ENCODE measurements at regions not wholly inside any gene's neighbourhood (a gene's known extent, or its start where the extent isn't known, plus 50 kb on each side); places are given as distances from the start of the nearest gene placed in this dataset.
A peak's percentile ranks its signal among the peaks of the same experiment; 100 is the strongest.

DNA sequence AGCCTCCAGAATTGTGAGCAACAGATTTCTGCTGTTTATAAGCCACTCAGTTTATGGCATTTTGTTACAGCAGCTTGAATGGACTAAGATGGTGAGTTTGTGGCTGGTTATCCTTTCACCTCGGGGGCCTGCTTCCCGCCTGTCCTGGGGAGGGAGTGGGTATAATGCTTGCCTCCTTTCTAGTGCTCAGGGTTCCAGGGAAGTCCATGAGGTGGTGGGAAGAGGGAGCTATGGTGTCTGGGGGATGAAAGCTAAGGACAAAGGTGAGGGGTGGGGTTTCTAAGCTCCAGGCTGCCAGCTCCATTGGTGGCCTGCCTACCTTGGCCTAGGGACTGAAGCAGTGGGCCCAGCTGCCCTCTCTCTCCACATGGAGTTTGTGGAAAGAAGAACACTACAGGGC, 50.2 kb upstream of the SDK2 start:
- no peak for DNase-seq

GRCh38 chr17:73695035-73695738, 50.9 kb upstream of the SDK2 start:
- no peak for DNase-seq

DNA sequence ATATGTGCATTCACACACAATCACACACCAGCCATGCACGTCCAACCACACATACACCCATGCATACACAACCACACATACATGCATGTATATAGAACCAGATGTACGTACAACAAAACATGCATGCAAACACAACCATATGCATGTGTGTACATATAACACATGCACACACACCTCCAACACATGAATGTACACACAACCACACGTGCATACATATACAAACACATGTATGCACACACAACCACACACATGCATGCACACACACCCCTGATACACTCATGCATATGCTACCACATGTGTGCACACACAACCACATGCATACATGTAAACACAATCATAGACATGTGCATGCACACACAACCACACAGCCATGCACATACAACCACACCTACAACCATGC, 52.0 kb upstream of the SDK2 start:
- DNase-seq: no peak

DNA sequence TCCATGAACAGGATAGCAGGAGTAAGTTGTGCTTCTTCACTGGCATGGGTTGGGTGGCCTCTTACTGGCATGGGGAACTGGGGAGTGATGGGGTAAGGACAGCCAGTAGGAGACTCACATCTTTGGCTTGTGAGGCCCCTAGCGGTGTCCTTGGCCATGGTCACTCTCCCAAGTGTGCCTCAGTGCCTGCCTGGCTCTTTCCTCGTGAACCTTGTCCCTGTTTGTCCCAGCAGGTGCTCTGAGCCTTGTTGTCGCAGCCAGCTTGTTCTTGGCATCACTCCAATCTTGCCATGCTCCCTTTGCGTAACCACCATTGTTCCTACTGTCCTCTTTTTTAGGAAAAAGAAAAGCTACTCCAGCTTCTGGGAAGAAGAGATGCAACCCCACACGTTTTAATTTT, 53.6 kb upstream of the SDK2 start:
- DNase-seq: peak; percentile 59

- DNase-seq: no peak
Observed at GRCh38 chr17:73698966-73699365, 54.7 kb upstream of the SDK2 start.

DNA sequence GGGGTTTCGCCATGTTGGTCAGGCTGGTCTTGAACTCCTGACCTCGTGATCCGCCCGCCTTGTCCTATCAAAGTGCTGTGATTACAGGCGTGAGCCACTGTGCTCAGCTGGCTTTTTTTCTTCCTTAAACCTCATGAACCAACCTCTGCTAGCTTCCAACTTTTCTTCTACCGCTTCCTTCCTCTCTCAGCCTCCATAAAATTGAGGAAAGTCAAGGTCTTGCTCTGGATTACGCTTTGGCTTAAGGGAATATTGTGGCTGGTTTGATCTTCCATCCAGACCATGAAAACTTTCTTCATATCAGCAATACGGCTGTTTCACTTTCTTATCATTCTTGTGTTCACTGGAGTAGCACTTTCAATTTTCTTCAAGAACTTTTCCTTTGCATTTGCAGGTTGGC, 57.5 kb upstream of the SDK2 start:
- DNase-seq: no peak

- no peak for DNase-seq
Observed at GRCh38 chr17:73703192-73703591, 58.9 kb upstream of the SDK2 start.

DNA sequence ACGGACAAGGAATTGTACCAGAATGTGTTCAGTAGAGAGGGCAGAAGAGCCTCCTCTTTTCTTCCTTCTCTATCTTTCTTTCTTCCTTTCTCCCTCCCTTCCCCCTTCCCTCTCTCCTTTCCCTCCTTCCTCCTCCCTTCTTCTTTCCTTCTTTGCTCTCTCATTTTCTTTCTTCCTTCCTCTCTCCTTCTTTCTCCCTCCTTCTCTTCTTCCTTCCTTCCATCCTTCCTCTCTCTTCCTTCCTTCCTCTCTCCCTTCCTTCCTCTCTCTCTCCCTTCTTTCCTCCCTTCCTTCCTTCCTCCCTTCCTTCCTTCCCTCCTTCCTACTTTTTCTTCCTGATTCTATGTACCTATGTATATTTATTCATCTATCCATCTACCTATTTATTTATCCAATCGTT, 59.7 kb upstream of the SDK2 start:
- no peak for DNase-seq

GRCh38 chr17:73705594-73705993, 61.3 kb upstream of the SDK2 start:
- peak; percentile 14 for DNase-seq

- DNase-seq: no peak
Observed at GRCh38 chr17:73706428-73706827, 62.2 kb upstream of the SDK2 start.

- peak; percentile 30 for DNase-seq
Observed at GRCh38 chr17:73706858-73707257, 62.6 kb upstream of the SDK2 start.

- no peak for DNase-seq
Observed at GRCh38 chr17:73707358-73707757, 63.1 kb upstream of the SDK2 start.

DNA sequence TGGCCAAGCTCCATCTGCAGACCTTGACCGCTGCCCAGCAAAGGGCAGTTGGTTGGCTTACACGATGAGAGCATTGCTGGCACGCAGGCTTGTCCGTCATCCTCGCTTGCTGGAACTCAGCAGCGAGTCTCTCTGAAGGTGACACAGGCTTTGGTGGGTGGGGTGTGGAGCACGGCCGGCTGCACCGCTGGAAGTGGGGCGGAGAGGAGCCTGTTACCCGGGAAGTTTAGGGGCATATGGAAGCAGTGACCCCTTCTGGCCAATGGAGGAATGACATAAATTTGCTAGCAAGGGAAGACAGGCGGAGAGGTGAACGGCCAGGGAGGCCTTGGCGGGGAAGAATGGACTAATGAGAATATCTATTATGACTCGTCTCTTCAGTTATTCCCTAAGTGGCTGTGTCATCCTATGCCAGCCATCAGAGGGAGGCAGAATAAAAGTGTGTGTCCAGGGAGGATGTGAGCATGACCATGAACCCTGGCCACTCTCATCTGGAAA, 65.9 kb upstream of the SDK2 start:
- DNase-seq: peak; percentile 57

- DNase-seq: no peak
Observed at GRCh38 chr17:73711184-73711583, 66.9 kb upstream of the SDK2 start.

DNA sequence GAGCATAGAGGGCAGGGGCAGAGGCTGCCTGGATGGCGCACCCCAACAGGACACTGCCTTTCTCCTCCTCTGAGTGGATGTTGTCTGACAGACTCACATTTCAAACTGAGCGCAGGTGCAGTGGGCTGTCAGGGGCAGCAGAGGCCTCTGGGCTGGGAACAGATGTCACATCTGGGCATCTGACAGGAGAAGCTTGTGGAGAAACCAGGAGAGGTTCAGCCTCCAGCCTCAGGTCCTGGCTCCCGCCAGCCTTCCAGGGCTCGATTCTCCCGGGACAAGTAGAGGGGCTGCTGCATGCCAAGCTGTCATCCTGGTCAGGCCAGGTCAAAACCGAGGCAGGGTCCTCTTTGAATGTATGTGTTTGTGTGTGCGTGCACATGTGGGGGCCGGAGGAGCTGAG, 67.7 kb upstream of the SDK2 start:
- no peak for DNase-seq

- DNase-seq: no peak
Observed at GRCh38 chr17:73713136-73713535, 68.9 kb upstream of the SDK2 start.

DNA sequence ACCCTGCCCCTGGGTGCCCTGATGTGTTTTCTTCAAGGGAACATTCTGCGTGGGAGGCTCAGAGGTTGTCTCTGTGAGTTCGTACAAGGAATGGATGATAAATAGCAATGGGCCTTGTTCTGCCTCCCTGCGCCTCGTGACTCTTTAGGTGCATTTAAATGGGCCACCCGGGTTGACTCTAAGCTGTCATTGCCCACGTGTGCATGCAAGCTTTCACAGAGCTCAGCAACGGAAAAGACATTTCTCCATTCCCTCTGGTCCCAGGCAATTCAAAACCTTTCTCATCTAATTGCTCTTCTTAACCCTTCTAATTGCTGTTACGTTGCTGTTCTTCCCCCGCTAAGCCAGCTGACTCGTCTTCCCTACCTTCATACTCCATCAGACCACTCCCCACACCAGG, 71.5 kb upstream of the SDK2 start:
- DNase-seq: no peak

DNA sequence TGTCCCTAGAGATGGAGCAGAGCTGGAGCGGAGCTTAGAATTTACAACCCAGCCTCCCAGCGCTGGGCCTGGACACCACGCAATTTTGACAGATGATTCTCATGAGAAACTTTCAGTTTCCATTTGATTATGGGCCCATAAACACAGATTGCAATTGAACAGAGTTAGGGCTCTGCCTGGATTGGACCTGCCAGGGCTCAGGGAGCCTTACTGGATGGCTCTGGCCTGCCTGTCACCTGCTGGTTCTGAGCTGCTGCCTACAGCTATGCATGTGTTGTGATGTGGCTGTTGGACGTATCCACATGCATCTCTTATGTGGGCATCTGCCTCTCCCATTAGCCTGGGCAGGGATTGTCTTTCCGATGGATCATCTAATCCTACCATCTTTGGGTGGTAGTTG, 73.4 kb upstream of the SDK2 start:
- DNase-seq: no peak

DNA sequence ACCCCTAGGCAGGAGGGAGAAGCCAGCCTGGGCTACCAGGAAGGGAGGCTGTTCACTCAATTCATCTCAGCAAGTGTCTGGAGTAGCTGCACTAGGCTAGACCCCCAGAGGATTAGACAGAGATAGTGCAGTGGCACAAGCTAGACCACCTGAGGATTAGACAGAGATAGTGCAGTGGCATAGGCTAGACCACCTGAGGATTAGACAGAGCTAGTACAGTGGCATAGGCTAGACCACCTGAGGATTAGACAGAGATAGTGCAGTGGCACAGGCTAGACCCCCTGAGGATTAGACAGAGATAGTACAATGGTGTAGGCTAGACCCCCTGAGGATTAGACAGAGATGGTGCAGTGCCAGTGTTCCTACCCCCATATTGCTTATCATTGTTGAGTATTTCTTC, 74.1 kb upstream of the SDK2 start:
- no peak for DNase-seq

DNA sequence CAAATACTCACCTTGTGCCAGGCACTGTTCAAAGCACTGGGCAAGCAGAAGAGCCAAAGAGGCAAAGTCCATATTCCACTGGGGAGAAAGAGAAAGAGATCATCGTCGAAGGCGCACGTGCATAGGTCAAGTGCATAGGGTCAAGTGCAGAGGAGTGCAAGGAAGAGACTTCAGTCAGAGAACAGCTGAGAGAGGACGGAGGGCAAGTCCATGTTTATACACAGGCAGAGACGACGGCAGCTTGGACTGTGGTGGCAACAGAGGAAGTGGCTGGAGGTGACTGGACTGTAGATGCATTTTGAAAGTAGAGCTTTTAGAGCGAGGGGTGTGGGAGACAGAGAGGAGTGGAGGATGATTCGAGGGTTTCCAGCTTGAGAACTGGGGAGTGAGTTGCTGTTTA, 74.7 kb upstream of the SDK2 start:
- DNase-seq: no peak

DNA sequence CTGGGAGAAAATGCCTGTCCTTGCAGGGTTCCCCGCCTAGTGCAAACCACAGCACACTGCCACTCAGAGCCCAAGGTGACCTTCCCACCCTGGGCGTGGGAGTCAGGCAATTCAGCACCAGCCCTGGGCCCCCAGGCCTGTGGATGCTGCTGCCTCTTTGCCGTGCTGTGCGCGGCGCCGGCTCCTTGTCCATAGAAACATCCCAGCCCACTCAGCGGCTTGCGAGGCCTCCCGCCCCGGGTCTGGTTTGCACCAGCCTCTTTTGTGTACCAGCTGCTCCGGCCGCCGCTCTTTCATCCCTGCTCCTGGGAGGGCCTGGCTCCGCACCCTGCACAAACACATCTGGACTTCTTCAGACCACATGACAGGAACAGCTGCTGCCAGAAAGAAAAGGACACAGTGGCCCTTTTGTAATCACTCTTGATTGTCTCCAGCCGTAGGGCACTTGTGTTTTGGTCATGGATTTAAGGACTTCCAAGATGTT, 75.4 kb upstream of the SDK2 start:
- DNase-seq: peak; percentile 64

- DNase-seq: peak; percentile 20
Observed at GRCh38 chr17:73720187-73720834, 76.1 kb upstream of the SDK2 start.

DNA sequence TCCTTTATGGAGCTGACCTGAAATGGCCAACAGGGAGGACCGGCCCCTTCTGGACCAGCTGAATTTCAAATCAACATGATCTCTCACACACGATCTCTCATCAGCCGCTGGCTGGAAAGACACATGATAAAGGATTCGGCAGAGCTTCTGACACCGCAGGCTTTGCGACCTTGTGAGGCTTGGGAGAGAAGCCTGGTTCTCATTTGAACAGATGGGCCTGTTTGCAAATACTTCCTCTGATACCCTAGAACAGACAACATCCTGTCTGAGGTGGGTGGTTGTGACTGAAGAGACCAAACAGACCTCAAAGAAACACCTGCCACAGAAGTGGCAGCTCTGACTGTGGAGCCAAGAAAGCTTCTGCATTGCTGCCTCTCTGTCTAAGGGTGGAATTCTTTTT, 77.9 kb upstream of the SDK2 start:
- DNase-seq: peak; percentile 73

- DNase-seq: no peak
Observed at GRCh38 chr17:73723317-73723716, 79.1 kb upstream of the SDK2 start.

GRCh38 chr17:73724341-73724740, 80.1 kb upstream of the SDK2 start:
- DNase-seq: no peak

Measured in NCI-H1092 (cell line).